ENCODE measurements at regions not wholly inside any gene's neighbourhood (a gene's known extent, or its start where the extent isn't known, plus 50 kb on each side); places are given as distances from the start of the nearest gene placed in this dataset.

- Histone ChIP-seq H2BK5ac (ENCODE audit: low read depth, low read length) (no peak overlapping the region), H2BK120ac (replicated peaks; ENCODE audit: low read depth, low read length) (no peak overlapping the region), H3K27ac (ENCODE audit: low read depth, low read length) (no peak overlapping the region), H3K27me3 (replicated peaks in 1 of 4; ENCODE audit: control insufficient read depth in 3 of 4, extremely low read depth in 1 of 4, insufficient read depth in 3 of 4, low read length in 3 of 4) (no peaks in the 10 kb centered on the region), H2AFZ (ENCODE audit: low read length) (no peak overlapping the region), H3K4me2 (ENCODE audit: insufficient read depth in 1 of 2, low read depth in 2 of 2, low read length in 2 of 2) (no peak overlapping the region), H3K36me3 (ENCODE audit: control insufficient read depth in 2 of 4, insufficient read depth in 4 of 4, low read length in 3 of 4) (no peaks in the 10 kb centered on the region), H4K5ac (ENCODE audit: insufficient read length, low read depth, low read length) (no peak overlapping the region), H4K8ac (ENCODE audit: extremely low read depth, insufficient read depth, low read length) (no peak overlapping the region), H3K9ac (replicated peaks in 1 of 4; ENCODE audit: extremely low read depth in 1 of 4, low read depth in 3 of 4, low read length in 3 of 4) (no peak overlapping the region), H2AK5ac (ENCODE audit: low read depth, low read length) (no peak overlapping the region), H3K4me1 (replicated peaks in 1 of 4; ENCODE audit: control insufficient read depth in 3 of 4, insufficient read depth in 4 of 4, low read length in 3 of 4) (no peaks in the 10 kb centered on the region), H3K18ac (ENCODE audit: extremely low read depth, low read length) (no peak overlapping the region), H3K79me1 (ENCODE audit: low read depth, low read length) (no peaks in the 10 kb centered on the region), H3K14ac (ENCODE audit: insufficient read length) (no peak overlapping the region), H2BK20ac (ENCODE audit: low read length) (no peak overlapping the region), H3K79me2 (ENCODE audit: control insufficient read depth in 1 of 2, insufficient read depth in 2 of 2, low read length in 2 of 2) (no peaks in the 10 kb centered on the region), H3K23me2 (ENCODE audit: low read depth, low read length) (no peaks in the 10 kb centered on the region), H2BK12ac (ENCODE audit: low read depth, low read length) (no peak overlapping the region), H3K56ac (replicated peaks; ENCODE audit: insufficient read length, low read depth, low read length) (no peak overlapping the region), H2BK15ac (ENCODE audit: low read length) (no peak overlapping the region), H3K23ac (ENCODE audit: insufficient read length) (no peak overlapping the region), H3K4me3 (ENCODE audit: extremely low read depth in 1 of 4, insufficient read depth in 2 of 4, low read depth in 3 of 4, low read length in 4 of 4) (no peak overlapping the region), H4K20me1 (replicated peaks in 1 of 2; ENCODE audit: control insufficient read depth in 1 of 2, insufficient read depth in 2 of 2, low read length in 2 of 2) (no peaks in the 10 kb centered on the region), H3K4ac (replicated peaks; ENCODE audit: insufficient read length, low read depth, low read length) (no peak overlapping the region), H3K9me3 (ENCODE audit: insufficient read depth in 2 of 2, low read depth in 1 of 2, low read length in 1 of 2) (no peaks in the 10 kb centered on the region), H4K91ac (replicated peaks; ENCODE audit: insufficient read length, low read length) (no peak overlapping the region)
- DNase-seq (ENCODE audit: low read depth in 1 of 2, low spot score in 2 of 2) (no peak), FAIRE-seq (no peak)
- 86% methylated on average over 2 of the region's 2 CpGs; no CpG with 5 or more reads in 1 of the 2 experiments for WGBS, 2 experiments (ENCODE audit: extremely low coverage in 1 of 2, insufficient coverage in 1 of 2, insufficient read length in 1 of 2, insufficient replicate concordance in 2 of 2, low coverage in 1 of 2, low lambda C conversion rate in 2 of 2, missing lambda C conversion rate in 1 of 2)
- TF ChIP-seq POU5F1 (IDR thresholded peaks at IDR 0.05; ENCODE audit: low read depth, low read length) (no peak), ATF3 (IDR thresholded peaks at IDR 0.05; ENCODE audit: insufficient read depth, low read depth, low read length) (no peak), SAP30 (IDR thresholded peaks at IDR 0.05; ENCODE audit: insufficient read depth, insufficient replicate concordance, low read length) (no peak), SP2 (IDR thresholded peaks at IDR 0.05; ENCODE audit: low read length) (no peak), JUN (IDR thresholded peaks at IDR 0.05; ENCODE audit: low read depth, low read length) (no peak)
- ChIA-PET POLR2A (ENCODE audit: partially characterized antibody) (no interaction called here), CTCF (ENCODE audit: partially characterized antibody) (no interaction called here)
These were observed 332.6 kb downstream of the FGF13 start for GRCh38 chrX:138378876-138379275.
